Spleen (tissue), 7 donors: ENCODE measurements at regions not wholly inside any gene's neighbourhood (a gene's known extent, or its start where the extent isn't known, plus 50 kb on each side); places are given as distances from the start of the nearest gene placed in this dataset.

Source experiments
- POLR2A ChIP-seq, 3 donors: fragments of 450-650 bp; IDR thresholded peaks; one replicate each; pipeline ENCODE4 v1.5.1; 2017; ENCODE audit warnings: antibody characterized with exemption in 3 of 3, mild to moderate bottlenecking in 1 of 3
- TF ChIP-seq, protein P1 (sequence below), 11 experiments: fragments of 200-600 bp in 7 of 11; fragments of 450-650 bp in 4 of 11; sonication (generic) in 4 of 11; IDR thresholded peaks in 8 of 11; conservative IDR thresholded peaks in 3 of 11; 1 replicate in 7 of 11; 2 replicates in 4 of 11; pipeline versions ENCODE4 v1.4.0 to v1.8.0; 2016 to 2021; ENCODE audit warnings: antibody characterized with exemption in 11 of 11, inconsistent platforms in 4 of 11, mild to moderate bottlenecking in 1 of 11
- donor health status: DM: no; HTN: no; CAD: no; lungs with moderate emphysema.
- donor health status: DM: no; HTN: no; CAD: no.
- donor health status: DM: no; HTN: no; CAD: no.

DNA sequence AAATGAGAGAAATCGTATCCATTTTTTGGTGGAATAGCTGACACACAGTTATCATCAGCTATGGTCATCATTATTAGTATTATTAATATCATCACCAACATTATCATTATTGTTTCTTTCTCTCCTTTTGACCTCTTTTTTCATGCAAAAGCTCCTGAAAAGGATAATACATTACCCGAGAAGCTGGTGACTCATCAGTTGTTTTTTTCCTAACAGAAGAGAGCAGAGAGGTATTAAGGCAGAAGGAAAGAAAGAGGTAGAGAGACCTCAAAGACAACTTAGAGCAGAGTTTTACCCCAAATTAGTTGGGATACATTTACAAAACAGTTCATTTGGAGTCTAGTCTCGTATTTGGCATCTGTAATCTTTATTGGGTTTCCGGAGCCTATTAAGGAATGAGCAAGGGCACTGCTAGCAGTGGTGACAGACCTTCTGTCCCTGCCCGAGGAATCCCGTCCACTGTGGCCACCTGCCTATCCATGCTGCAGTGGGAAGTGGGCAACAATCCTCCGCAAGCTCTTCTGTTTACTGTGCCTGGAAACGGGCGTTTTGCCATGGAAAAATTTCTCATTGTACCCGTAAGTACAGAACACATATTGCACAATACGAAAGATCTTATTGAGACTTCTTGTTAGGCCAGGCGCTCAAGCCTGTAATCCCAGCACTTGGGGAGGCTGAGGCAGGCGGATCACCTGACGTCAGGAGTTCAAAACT lies 170.0 kb upstream of the MKLN1 start:
- TF ChIP-seq, protein P1, sequence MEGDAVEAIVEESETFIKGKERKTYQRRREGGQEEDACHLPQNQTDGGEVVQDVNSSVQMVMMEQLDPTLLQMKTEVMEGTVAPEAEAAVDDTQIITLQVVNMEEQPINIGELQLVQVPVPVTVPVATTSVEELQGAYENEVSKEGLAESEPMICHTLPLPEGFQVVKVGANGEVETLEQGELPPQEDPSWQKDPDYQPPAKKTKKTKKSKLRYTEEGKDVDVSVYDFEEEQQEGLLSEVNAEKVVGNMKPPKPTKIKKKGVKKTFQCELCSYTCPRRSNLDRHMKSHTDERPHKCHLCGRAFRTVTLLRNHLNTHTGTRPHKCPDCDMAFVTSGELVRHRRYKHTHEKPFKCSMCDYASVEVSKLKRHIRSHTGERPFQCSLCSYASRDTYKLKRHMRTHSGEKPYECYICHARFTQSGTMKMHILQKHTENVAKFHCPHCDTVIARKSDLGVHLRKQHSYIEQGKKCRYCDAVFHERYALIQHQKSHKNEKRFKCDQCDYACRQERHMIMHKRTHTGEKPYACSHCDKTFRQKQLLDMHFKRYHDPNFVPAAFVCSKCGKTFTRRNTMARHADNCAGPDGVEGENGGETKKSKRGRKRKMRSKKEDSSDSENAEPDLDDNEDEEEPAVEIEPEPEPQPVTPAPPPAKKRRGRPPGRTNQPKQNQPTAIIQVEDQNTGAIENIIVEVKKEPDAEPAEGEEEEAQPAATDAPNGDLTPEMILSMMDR (IDR thresholded peaks at IDR 0.05 in 8 of 11, conservative IDR thresholded peaks at IDR 0.05 in 3 of 11): no peak
- TF ChIP-seq POLR2A (IDR thresholded peaks at IDR 0.05): no peak
